GM19452 (cell line): ENCODE measurements at regions not wholly inside any gene's neighbourhood (a gene's known extent, or its start where the extent isn't known, plus 50 kb on each side); places are given as distances from the start of the nearest gene placed in this dataset.
A peak's percentile ranks its signal among the peaks of the same experiment; 100 is the strongest.
"Not testable (repeated sequence)": the region's sequence is repeated elsewhere in the genome, so short reads cannot be mapped to it uniquely, and the experiment has no call there.

Source experiments
- ATAC-seq: cut with Tn5 transposase; IDR thresholded peaks from one replicate; pipeline ENCODE4 v1.9.1; 2021; ENCODE audit not compliant: unreplicated experiment

- no peak for ATAC-seq
Measured at GRCh38 chr6:144474290-144474689, 189.2 kb downstream of the UTRN start.

- ATAC-seq = no peak
Measured at GRCh38 chr6:144474904-144475303, 189.8 kb downstream of the UTRN start.

- no peak for ATAC-seq
Measured at GRCh38 chr6:144475411-144475810, 190.3 kb downstream of the UTRN start.

GRCh38 chr6:144476286-144476685, 191.2 kb downstream of the UTRN start:
- no peak for ATAC-seq

- ATAC-seq = no peak
Measured at GRCh38 chr6:144477396-144477795, 192.3 kb downstream of the UTRN start.

- no peak for ATAC-seq
Measured at GRCh38 chr6:144477856-144478255, 192.7 kb downstream of the UTRN start.

- ATAC-seq = no peak
Measured at GRCh38 chr6:144478483-144478882, 193.3 kb downstream of the UTRN start.

- ATAC-seq = no peak
Measured at GRCh38 chr6:144479991-144480390, 194.9 kb downstream of the UTRN start.

- ATAC-seq = no peak
Measured at GRCh38 chr6:144480473-144480872, 195.3 kb downstream of the UTRN start.

GRCh38 chr6:144481527-144481926, 196.4 kb downstream of the UTRN start:
- no peak for ATAC-seq

- ATAC-seq = peak; percentile 71
Measured at GRCh38 chr6:144482142-144482541, 197.0 kb downstream of the UTRN start.

- no peak for ATAC-seq
Measured at GRCh38 chr6:144485531-144485930, 200.4 kb downstream of the UTRN start.

- no peak for ATAC-seq
Measured at GRCh38 chr6:144488590-144488989, 203.5 kb downstream of the UTRN start.

- ATAC-seq = no peak
Measured at GRCh38 chr6:144493035-144493910, 208.1 kb downstream of the UTRN start.

GRCh38 chr6:144495076-144495475, 209.9 kb downstream of the UTRN start:
- ATAC-seq = not testable (repeated sequence)

- ATAC-seq = no peak
Measured at GRCh38 chr6:144497650-144498049, 212.5 kb downstream of the UTRN start.

- ATAC-seq = no peak
Measured at GRCh38 chr6:144500892-144501291, 215.8 kb downstream of the UTRN start.

GRCh38 chr6:144505214-144505613, 220.1 kb downstream of the UTRN start:
- ATAC-seq = not testable (repeated sequence)

- not testable (repeated sequence) for ATAC-seq
Measured at GRCh38 chr6:144506051-144506450, 220.9 kb downstream of the UTRN start.

GRCh38 chr6:144507772-144508312, 222.7 kb downstream of the UTRN start:
- ATAC-seq = not testable (repeated sequence)

GRCh38 chr6:144510859-144511258, 225.7 kb downstream of the UTRN start:
- ATAC-seq = no peak

- ATAC-seq = no peak
Measured at GRCh38 chr6:144515761-144516160, 230.6 kb downstream of the UTRN start.
